Endothelial cell (in vitro differentiated cells): ENCODE measurements at regions not wholly inside any gene's neighbourhood (a gene's known extent, or its start where the extent isn't known, plus 50 kb on each side); places are given as distances from the start of the nearest gene placed in this dataset.

ENCODE experiments used
- DNase-seq: peaks from one replicate; pipeline ENCODE4 v3.0.0; 2021; ENCODE audit warnings: low spot score
- H3K27ac Mint-ChIP-seq: one replicate; pipeline ENCODE4 v1.8.0; 2021; ENCODE audit warnings: mixed read lengths, inconsistent platforms; ENCODE audit not compliant: unreplicated experiment
- H3K27me3 Mint-ChIP-seq: one replicate; pipeline ENCODE4 v1.8.0; 2021; ENCODE audit warnings: mild to moderate bottlenecking, moderate library complexity, mixed read lengths, inconsistent platforms; ENCODE audit not compliant: unreplicated experiment
- H3K36me3 Mint-ChIP-seq: one replicate; pipeline ENCODE4 v1.8.0; 2021; ENCODE audit warnings: mild to moderate bottlenecking, low read depth, mixed read lengths, inconsistent platforms; ENCODE audit not compliant: unreplicated experiment
- H3K4me1 Mint-ChIP-seq: one replicate; pipeline ENCODE4 v1.8.0; 2021; ENCODE audit warnings: mild to moderate bottlenecking, mixed read lengths, inconsistent platforms; ENCODE audit not compliant: unreplicated experiment
- H3K4me3 Mint-ChIP-seq: one replicate; pipeline ENCODE4 v1.8.0; 2021; ENCODE audit warnings: mild to moderate bottlenecking, mixed read lengths, inconsistent platforms; ENCODE audit not compliant: unreplicated experiment
- H3K9me3 Mint-ChIP-seq: one replicate; pipeline ENCODE4 v1.8.0; 2021; ENCODE audit warnings: mixed read lengths, inconsistent platforms; ENCODE audit not compliant: unreplicated experiment
- TF ChIP-seq, protein P1 (sequence below): fragments of 200-600 bp; sonication (generic); IDR thresholded peaks from one replicate; pipeline ENCODE4 v1.5.0; 2021; ENCODE audit warnings: antibody characterized with exemption; ENCODE audit not compliant: unreplicated experiment

GRCh38 chr4:43348591-43348990, 456.1 kb downstream of the GRXCR1 start:
- H3K4me3 Mint-ChIP-seq: no peak overlapping the region
- no peaks in the 10 kb centered on the region for H3K27me3 Mint-ChIP-seq
- H3K36me3 Mint-ChIP-seq: no peaks in the 10 kb centered on the region
- no peaks in the 10 kb centered on the region for H3K4me1 Mint-ChIP-seq
- H3K9me3 Mint-ChIP-seq: no peaks in the 10 kb centered on the region
- TF ChIP-seq, protein P1, sequence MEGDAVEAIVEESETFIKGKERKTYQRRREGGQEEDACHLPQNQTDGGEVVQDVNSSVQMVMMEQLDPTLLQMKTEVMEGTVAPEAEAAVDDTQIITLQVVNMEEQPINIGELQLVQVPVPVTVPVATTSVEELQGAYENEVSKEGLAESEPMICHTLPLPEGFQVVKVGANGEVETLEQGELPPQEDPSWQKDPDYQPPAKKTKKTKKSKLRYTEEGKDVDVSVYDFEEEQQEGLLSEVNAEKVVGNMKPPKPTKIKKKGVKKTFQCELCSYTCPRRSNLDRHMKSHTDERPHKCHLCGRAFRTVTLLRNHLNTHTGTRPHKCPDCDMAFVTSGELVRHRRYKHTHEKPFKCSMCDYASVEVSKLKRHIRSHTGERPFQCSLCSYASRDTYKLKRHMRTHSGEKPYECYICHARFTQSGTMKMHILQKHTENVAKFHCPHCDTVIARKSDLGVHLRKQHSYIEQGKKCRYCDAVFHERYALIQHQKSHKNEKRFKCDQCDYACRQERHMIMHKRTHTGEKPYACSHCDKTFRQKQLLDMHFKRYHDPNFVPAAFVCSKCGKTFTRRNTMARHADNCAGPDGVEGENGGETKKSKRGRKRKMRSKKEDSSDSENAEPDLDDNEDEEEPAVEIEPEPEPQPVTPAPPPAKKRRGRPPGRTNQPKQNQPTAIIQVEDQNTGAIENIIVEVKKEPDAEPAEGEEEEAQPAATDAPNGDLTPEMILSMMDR: no peak
- H3K27ac Mint-ChIP-seq: no peak overlapping the region
- DNase-seq: no peak

GRCh38 chr4:43351970-43352806, 459.7 kb downstream of the GRXCR1 start:
- TF ChIP-seq, protein P1: no peak
- H3K36me3 Mint-ChIP-seq: no peaks in the 10 kb centered on the region
- no peaks in the 10 kb centered on the region for H3K4me1 Mint-ChIP-seq
- H3K4me3 Mint-ChIP-seq: no peak overlapping the region
- no peak overlapping the region for H3K27ac Mint-ChIP-seq
- no peaks in the 10 kb centered on the region for H3K27me3 Mint-ChIP-seq
- DNase-seq: no peak
- H3K9me3 Mint-ChIP-seq: no peaks in the 10 kb centered on the region

- Mint-ChIP-seq H3K4me1 (no peaks in the 10 kb centered on the region), H3K27ac (no peak overlapping the region), H3K27me3 (no peaks in the 10 kb centered on the region), H3K36me3 (no peaks in the 10 kb centered on the region), H3K9me3 (no peaks in the 10 kb centered on the region), H3K4me3 (no peak overlapping the region)
- DNase-seq: no peak
- TF ChIP-seq, protein P1: no peak
Observed at GRCh38 chr4:43352859-43353258, 460.3 kb downstream of the GRXCR1 start.

DNA sequence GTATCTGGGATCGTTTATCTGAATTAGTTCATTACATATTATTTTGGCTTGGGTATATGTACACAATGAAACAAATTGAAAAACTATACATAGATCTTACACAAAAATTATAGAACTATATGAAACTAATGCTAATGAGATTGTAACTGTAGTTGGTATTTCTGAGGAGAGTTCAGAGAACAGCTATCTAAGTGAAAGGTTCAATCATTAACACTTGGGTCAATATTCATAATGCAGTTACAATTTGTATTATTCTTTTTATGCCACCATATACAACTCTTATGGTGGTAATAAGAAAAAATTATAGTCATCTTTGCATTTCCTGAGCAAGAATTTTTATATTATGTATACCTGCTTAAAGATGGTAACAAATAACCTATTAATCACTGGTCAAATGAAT, 461.0 kb downstream of the GRXCR1 start:
- TF ChIP-seq, protein P1: no peak
- Mint-ChIP-seq H3K27me3 (no peaks in the 10 kb centered on the region), H3K36me3 (no peaks in the 10 kb centered on the region), H3K4me3 (no peak overlapping the region), H3K27ac (no peak overlapping the region), H3K4me1 (no peaks in the 10 kb centered on the region), H3K9me3 (no peaks in the 10 kb centered on the region)
- DNase-seq: no peak

GRCh38 chr4:43356786-43357185, 464.3 kb downstream of the GRXCR1 start:
- H3K27ac Mint-ChIP-seq: no peak overlapping the region
- peaks cover 3% of the 10 kb centered on the region for H3K4me1 Mint-ChIP-seq
- H3K27me3 Mint-ChIP-seq: no peaks in the 10 kb centered on the region
- no peak for DNase-seq
- TF ChIP-seq, protein P1: no peak
- no peak overlapping the region for H3K4me3 Mint-ChIP-seq
- no peaks in the 10 kb centered on the region for H3K36me3 Mint-ChIP-seq
- H3K9me3 Mint-ChIP-seq: no peaks in the 10 kb centered on the region
